ENCODE measurements at regions not wholly inside any gene's neighbourhood (a gene's known extent, or its start where the extent isn't known, plus 50 kb on each side); places are given as distances from the start of the nearest gene placed in this dataset.

- TF ChIP-seq MAX (IDR thresholded peaks at IDR 0.05), result no peak
- TF ChIP-seq SP1 (IDR thresholded peaks at IDR 0.05), result no peak
These were observed 394.1 kb upstream of the ATP5MC3 start for GRCh38 chr2:175575346-175576258.
